Upper lobe of right lung (tissue), 1 donor: ENCODE measurements at regions not wholly inside any gene's neighbourhood (a gene's known extent, or its start where the extent isn't known, plus 50 kb on each side); places are given as distances from the start of the nearest gene placed in this dataset.

Source experiments
- ATAC-seq: fragments of 200-7000 bp; cut with Tn5 transposase; one replicate; pipeline ENCODE4 v1.9.1; 2020; ENCODE audit warnings: mild to moderate bottlenecking, moderate library complexity
- DNase-seq: peaks from one replicate; pipeline ENCODE4 v3.0.0-alpha.2; 2020
- H3K27ac ChIP-seq: fragments of 200-600 bp; one replicate; pipeline ENCODE4 v1.8.0; 2022
- H3K27me3 ChIP-seq: fragments of 200-600 bp; one replicate; pipeline ENCODE4 v1.8.0; 2022; ENCODE audit warnings: mild to moderate bottlenecking
- H3K36me3 ChIP-seq: fragments of 200-600 bp; one replicate; pipeline ENCODE4 v1.8.0; 2022
- H3K4me1 ChIP-seq: fragments of 200-600 bp; one replicate; pipeline ENCODE4 v1.8.0; 2022
- H3K4me3 ChIP-seq: fragments of 200-600 bp; one replicate; pipeline ENCODE4 v1.8.0; 2022; ENCODE audit warnings: mild to moderate bottlenecking
- H3K9me3 ChIP-seq: fragments of 200-600 bp; one replicate; pipeline ENCODE4 v1.8.0; 2022
- intact Hi-C: fragments of 100-400 bp; cut with DNase I; formaldehyde crosslinking; loops from one replicate; pipeline ENCODE4 v1.11.0; 2022
- TF ChIP-seq, protein P1 (sequence below): fragments of 200-600 bp; IDR thresholded peaks from one replicate; pipeline ENCODE4 v1.8.0; 2022; ENCODE audit warnings: antibody characterized with exemption
- donor health status: DM: no; HTN: yes; CAD: no; lungs with severe emphysema.

DNA sequence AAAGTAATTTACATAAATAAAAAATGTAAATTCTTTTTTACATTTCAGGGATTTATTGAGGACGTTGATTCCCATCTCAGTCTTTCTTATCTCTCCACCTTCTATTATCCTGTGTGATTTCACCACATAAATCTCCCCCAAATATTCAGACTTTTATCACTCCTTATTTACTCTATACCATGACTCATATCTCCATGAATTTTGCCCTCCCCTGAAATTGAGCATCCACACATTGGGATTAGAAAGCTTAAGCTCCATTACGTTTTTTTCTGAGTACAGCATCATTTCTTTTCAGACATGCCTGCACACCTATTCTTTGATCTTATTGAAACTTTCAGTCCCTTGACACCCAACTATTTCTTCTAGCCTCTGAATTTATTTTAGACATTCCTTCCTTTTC, 111.2 kb downstream of the IFI44 start:
- TF ChIP-seq, protein P1, sequence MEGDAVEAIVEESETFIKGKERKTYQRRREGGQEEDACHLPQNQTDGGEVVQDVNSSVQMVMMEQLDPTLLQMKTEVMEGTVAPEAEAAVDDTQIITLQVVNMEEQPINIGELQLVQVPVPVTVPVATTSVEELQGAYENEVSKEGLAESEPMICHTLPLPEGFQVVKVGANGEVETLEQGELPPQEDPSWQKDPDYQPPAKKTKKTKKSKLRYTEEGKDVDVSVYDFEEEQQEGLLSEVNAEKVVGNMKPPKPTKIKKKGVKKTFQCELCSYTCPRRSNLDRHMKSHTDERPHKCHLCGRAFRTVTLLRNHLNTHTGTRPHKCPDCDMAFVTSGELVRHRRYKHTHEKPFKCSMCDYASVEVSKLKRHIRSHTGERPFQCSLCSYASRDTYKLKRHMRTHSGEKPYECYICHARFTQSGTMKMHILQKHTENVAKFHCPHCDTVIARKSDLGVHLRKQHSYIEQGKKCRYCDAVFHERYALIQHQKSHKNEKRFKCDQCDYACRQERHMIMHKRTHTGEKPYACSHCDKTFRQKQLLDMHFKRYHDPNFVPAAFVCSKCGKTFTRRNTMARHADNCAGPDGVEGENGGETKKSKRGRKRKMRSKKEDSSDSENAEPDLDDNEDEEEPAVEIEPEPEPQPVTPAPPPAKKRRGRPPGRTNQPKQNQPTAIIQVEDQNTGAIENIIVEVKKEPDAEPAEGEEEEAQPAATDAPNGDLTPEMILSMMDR = no peak
- Histone ChIP-seq H3K4me3 (no peak overlapping the region), H3K27me3 (no peaks in the 10 kb centered on the region), H3K4me1 (no peaks in the 10 kb centered on the region), H3K9me3 (peaks cover under 1% of the 10 kb centered on the region), H3K27ac (no peak overlapping the region), H3K36me3 (no peaks in the 10 kb centered on the region)
- no peak for DNase-seq
- no peak for ATAC-seq
- intact Hi-C loops = no loop called here

DNA sequence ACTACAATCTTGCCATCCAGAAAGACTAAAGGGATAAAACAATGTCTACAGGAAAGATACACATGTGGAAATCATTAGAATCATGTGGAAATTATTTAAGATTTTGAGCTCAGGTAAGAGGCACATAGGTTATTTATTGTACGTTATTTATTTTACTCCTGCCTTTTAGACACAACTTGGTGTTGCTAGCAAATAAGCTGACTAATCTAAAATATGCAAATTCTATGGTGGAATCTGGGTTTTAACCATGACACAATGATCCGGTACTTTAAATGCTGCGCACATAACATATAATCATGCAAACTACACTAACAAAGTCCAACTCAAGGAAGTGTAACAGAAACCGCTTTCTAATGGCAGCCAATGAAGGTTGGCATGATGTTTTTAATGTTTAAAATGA, 112.5 kb downstream of the IFI44 start:
- intact Hi-C loops = no loop called here
- Histone ChIP-seq H3K27ac (no peak overlapping the region), H3K9me3 (peaks cover 7% of the 10 kb centered on the region), H3K4me1 (no peaks in the 10 kb centered on the region), H3K36me3 (no peaks in the 10 kb centered on the region), H3K27me3 (no peaks in the 10 kb centered on the region), H3K4me3 (no peak overlapping the region)
- no peak for ATAC-seq
- TF ChIP-seq, protein P1 = no peak
- DNase-seq = no peak

DNA sequence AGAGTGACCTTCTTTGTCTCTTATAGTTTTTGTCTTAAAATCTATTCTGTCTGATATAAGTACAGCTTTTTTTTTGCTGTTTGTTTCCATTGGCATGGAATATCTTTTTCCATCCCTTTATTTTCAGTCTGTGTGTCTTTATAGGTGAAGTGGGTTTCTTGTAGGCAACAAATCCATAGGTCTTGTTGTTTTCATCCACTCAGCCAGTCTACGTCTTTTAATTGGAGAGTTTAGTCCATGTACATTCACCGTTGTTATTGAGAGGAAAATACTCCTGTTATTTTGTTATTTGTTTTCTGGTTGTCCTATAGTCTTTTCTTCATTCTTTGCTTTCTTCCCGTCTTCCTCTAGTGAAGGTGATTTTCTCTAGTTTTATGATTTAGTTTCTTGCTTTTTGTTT, 115.9 kb downstream of the IFI44 start:
- Histone ChIP-seq H3K36me3 (no peaks in the 10 kb centered on the region), H3K9me3 (peaks cover 7% of the 10 kb centered on the region), H3K27ac (no peak overlapping the region), H3K4me3 (no peak overlapping the region), H3K27me3 (no peaks in the 10 kb centered on the region), H3K4me1 (no peaks in the 10 kb centered on the region)
- ATAC-seq = no peak
- no peak for DNase-seq
- intact Hi-C loops = no loop called here
- TF ChIP-seq, protein P1 = no peak

DNA sequence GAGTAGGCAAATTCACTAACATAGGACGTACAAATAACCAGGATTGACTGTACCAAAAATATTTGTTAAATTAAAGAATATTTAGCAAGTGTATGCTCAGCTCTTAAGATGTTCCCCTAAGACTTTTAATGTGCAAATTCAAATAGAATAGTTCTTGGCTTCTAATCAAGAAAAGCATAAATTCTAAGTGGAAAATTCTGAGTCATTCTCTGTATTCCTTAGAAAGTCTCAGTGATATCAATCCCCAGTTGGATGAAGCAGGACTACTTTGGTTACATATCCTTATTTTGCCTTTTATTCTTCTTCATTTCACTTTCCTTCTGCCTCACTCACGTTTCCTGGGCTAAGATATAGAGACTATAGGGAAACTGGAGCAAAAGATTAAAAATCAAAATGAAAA, 130.2 kb downstream of the IFI44 start:
- Histone ChIP-seq H3K9me3 (no peaks in the 10 kb centered on the region), H3K4me1 (no peaks in the 10 kb centered on the region), H3K36me3 (no peaks in the 10 kb centered on the region), H3K4me3 (no peak overlapping the region), H3K27me3 (no peaks in the 10 kb centered on the region), H3K27ac (no peak overlapping the region)
- ATAC-seq (no peak), DNase-seq (no peak)
- TF ChIP-seq, protein P1 = no peak
- intact Hi-C loops = no loop called here

DNA sequence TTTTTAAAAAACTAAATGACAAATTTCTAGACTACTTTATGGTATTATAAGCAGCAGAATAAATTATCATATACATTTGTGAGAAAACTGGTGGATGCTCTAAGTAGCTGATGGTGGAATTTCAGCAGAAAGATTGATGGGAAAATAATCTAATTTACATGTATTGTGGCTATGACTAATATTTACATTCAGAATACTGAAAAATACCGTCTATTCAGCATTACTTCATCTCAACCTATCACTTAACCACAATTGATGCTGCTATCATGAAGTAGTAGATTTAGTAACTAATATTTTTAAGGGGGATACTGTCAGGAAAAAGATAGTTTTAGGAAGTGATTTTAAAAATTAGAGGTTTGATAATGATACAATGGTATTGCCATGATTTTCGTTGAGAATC, 137.9 kb downstream of the IFI44 start:
- no peak for DNase-seq
- no peaks in the 10 kb centered on the region for H3K9me3 ChIP-seq
- intact Hi-C loops = no loop called here
- TF ChIP-seq, protein P1 = no peak
- H3K4me1 ChIP-seq = no peaks in the 10 kb centered on the region
- no peak for ATAC-seq
- no peak overlapping the region for H3K27ac ChIP-seq
- H3K4me3 ChIP-seq = no peak overlapping the region
- no peaks in the 10 kb centered on the region for H3K36me3 ChIP-seq
- no peaks in the 10 kb centered on the region for H3K27me3 ChIP-seq

DNA sequence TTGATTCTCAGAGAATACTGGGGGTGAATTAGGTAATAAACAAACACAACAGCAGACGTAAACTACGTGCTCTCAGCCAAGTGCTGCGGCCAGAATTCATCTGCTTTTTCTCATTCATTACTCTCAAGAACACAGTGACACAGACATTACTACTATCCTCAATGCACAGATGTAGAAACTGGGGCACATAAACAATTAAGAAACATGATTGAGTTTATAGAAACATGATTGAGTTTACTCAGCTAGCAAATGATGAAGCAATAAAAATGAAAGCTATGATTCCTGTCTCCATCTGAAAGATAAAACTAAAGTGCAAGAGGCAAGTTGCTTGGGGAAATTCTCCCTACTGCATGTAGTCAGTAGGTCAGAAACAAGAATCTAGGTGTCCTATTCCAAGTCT, 140.5 kb downstream of the IFI44 start:
- DNase-seq (no peak), ATAC-seq (no peak)

More for the DNA sequence above, 140.5 kb downstream of the IFI44 start:
- intact Hi-C loops = no loop called here
- no peaks in the 10 kb centered on the region for H3K9me3 ChIP-seq
- no peaks in the 10 kb centered on the region for H3K36me3 ChIP-seq
- no peaks in the 10 kb centered on the region for H3K4me1 ChIP-seq
- H3K4me3 ChIP-seq = no peak overlapping the region
- no peak overlapping the region for H3K27ac ChIP-seq
- TF ChIP-seq, protein P1 = no peak
- no peaks in the 10 kb centered on the region for H3K27me3 ChIP-seq
